GM18861 (cell line): ENCODE measurements at regions not wholly inside any gene's neighbourhood (a gene's known extent, or its start where the extent isn't known, plus 50 kb on each side); places are given as distances from the start of the nearest gene placed in this dataset.

ENCODE experiments used
- ATAC-seq: cut with Tn5 transposase; IDR thresholded peaks from one replicate; pipeline ENCODE4 v1.9.1; 2021; ENCODE audit not compliant: unreplicated experiment

GRCh38 chr3:98969295-98969694 lies 67.8 kb upstream of the DCBLD2 start:
- no peak for ATAC-seq

GRCh38 chr3:98968824-98969223 lies 67.3 kb upstream of the DCBLD2 start:
- no peak for ATAC-seq

GRCh38 chr3:98968347-98968746 lies 66.9 kb upstream of the DCBLD2 start:
- ATAC-seq, result no peak

DNA sequence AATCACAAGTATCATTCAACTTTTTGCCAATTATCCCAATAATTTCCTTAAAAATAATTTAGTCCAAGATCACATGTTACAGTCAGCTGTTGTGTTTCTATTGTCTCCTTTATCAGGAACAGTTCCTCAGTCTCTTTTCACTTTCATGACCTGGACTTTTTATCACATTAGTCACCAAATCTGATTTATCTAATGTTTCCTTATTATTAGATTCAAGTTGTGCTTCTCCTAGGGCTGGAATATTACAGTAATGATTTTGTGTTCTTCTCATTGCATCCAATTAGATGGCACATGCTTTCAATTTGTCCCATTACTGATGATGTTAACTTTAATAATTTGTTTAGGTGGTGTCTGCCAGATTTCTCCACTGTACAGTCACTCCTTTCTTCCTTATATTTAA lies 66.3 kb upstream of the DCBLD2 start:
- no peak for ATAC-seq

DNA sequence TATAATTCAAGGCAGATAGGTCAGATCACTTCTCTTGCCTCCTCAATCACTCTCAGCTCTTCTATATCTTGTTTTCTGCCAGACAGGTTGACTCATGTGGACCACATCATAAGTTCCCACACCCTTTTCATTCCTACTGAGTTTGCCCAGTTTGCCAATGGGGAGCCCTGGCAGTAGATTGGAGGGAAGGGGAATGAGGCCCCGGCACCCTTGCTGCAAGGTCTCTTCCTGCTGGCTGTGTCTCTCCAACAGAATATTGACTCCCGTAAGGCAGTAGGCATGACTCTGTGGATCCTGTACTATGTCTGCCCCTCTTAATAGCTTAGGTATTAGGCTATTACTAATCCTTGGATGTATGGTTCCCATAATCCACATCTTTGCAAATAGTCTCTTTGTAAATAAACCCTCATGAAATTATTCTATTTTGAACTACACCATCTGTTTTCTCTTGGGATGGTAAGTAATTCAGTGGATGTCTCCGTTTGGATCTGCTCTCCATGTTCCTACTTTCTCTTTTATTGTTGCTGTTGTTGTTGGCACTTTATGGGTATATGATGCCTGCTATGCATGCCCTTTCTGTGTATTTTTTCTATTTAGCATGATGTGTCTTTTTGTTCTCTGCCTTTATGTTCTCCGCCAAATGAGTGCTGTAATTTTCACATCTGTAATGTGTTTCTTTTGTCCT lies 65.5 kb upstream of the DCBLD2 start:
- no peak for ATAC-seq

DNA sequence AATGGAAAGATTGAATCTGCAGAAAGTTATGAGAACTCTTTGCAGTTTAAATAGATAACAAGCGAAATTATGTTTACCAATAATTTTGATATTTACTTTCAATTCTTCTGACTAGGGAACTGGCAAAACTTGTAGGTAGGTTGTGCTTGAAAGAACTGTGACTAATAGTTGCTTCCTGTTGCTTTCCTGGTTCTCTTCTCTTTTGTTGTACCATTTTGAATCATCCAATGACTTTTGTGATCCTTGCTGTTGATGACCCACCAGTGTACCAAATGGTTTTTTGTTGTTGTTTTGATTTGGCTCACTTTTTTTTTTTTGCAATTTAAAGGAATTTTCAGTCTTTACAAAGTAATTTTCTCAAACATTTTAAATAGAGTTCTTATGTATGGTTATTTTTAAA lies 64.9 kb upstream of the DCBLD2 start:
- no peak for ATAC-seq

DNA sequence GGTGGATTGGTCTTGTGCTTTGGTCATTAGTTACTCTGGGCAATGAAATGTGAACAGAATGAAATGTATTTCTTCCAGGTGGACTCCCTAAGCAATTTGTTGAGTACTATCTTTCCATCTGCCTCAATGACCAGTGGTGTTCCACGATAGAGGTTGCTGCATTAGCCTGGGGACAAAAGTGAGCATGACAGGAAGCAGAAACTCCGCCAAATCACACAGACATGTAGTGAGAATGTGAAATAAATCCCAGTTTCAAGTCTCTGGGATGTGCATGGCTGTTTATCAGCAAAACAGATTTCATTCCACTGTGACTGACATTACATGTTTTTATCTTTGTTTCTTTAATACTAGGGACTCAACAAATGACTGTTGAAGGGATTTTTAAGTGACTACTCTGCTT lies 63.3 kb upstream of the DCBLD2 start:
- no peak for ATAC-seq

- ATAC-seq, result no peak
Measured at GRCh38 chr3:98963546-98963945, 62.1 kb upstream of the DCBLD2 start.

- ATAC-seq, result no peak
Measured at GRCh38 chr3:98962951-98963350, 61.5 kb upstream of the DCBLD2 start.

DNA sequence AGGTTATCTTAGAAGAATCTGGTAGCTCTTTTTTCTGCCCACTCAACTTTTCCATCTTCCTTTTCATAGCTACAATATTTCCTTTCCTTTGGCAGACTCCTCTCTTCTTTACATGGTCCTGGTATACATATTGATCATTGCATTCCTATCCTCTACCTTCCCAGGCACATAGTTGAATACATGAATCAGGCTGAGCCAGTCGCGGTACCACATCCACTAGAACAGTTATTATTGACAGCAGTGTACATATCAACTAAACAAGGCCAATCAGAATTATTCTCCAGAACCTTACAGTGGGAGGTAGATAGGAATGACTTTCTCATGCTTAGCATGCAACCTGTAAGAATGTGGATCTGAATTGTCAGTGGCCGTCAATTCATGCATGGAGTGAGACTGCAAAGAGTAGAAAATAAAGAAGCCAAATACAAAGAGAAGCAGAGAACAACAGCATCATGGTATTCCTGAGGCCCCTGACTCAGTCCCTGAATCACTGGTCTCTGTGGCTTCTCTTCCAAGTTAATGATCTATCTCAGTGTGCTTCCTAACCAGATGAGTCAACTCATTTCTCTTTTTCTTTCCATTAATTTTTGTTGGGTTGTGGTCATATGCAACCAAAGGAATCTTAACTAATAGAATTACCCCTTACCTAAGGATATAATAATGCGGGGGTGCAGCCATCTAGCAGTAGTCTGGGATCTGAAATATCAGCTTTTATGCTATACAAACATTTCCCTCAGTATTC lies 60.9 kb upstream of the DCBLD2 start:
- ATAC-seq, result no peak

DNA sequence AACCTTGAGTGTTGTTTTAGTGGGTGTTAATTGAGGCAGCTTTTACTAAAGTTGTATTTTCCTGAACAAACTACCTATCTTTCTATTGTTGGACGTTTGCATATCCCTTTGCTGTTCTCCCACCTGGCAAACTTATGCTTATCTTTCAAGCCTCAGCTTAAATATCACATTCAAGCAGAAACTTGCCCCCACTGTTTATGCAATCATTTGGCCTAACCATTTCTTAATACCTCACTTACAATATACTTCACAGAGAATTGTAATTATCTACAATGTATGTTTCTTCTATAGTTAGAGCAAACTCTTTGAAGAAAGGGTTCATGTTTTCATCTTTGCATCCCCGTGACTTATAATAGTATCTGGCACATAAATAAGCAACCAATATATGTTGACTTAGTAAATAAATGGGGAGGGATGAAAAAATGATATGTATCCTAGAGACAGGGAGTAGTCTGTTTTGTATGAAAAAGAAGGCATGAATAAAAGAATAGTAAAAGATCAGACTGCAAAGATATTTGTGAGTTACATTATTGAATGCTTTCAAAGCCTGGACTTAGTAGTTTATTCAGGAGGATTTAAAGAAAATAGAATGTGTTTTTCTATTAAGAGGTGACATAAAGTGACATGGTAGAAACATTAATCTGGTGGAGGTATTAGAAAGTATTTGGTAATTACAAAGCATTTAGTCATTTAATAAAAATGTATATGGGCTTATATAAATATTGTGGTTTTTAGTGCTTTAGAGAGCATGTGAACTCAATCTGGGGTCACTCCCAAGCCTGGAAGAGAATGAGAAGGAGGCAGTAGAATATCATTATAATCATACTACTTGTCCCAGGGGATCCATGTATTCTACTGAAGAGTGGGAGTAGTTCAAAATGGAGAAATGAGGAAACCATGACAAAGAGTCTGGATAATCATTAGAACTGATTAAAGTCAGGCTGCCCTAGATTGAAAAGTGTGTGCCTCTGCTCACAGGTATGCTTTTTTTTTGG lies 60.0 kb upstream of the DCBLD2 start:
- no peak for ATAC-seq

GRCh38 chr3:98957681-98958080 lies 56.2 kb upstream of the DCBLD2 start:
- no peak for ATAC-seq

- no peak for ATAC-seq
Measured at GRCh38 chr3:98956008-98956407, 54.5 kb upstream of the DCBLD2 start.

- no peak for ATAC-seq
Measured at GRCh38 chr3:98954791-98955604, 53.5 kb upstream of the DCBLD2 start.

- no peak for ATAC-seq
Measured at GRCh38 chr3:98954242-98954641, 52.7 kb upstream of the DCBLD2 start.

- no peak for ATAC-seq
Measured at GRCh38 chr3:98952404-98952803, 50.9 kb upstream of the DCBLD2 start.
